ENCODE measurements at regions not wholly inside any gene's neighbourhood (a gene's known extent, or its start where the extent isn't known, plus 50 kb on each side); places are given as distances from the start of the nearest gene placed in this dataset.
"Not testable (repeated sequence)": the region's sequence is repeated elsewhere in the genome, so short reads cannot be mapped to it uniquely, and the experiment has no call there.

- peak; percentile 36 for DNase-seq (ENCODE audit: extremely low read depth, low read depth)
Observed at GRCh38 chr3:26058901-26059321, 269.0 kb downstream of the OXSM start.

- DNase-seq (ENCODE audit: extremely low read depth, low read depth), result no peak
Observed at GRCh38 chr3:26061947-26062346, 272.1 kb downstream of the OXSM start.

DNA sequence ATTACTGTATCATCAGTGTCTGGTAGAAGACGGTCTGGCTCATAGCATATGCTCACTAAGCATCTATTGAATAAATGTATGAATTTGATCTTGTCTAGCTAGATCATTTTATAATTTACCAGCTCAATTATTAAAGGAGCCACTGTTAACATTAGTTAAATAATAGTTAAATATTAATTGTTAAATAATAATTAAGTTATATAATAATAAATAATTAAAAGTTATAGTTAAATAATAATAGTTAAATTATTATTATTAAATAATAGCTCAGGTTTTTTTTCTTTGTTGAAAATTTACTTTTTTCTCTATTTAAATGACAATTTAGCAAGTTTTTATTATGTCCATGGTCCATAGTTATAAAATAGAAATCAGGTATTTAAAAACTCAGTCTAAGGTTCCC lies 274.4 kb downstream of the OXSM start:
- no peak for DNase-seq (ENCODE audit: extremely low read depth, low read depth)

- no peak for DNase-seq (ENCODE audit: extremely low read depth, low read depth)
Observed at GRCh38 chr3:26068890-26069289, 279.0 kb downstream of the OXSM start.

- DNase-seq (ENCODE audit: extremely low read depth, low read depth), result no peak
Observed at GRCh38 chr3:26070854-26071253, 281.0 kb downstream of the OXSM start.

DNA sequence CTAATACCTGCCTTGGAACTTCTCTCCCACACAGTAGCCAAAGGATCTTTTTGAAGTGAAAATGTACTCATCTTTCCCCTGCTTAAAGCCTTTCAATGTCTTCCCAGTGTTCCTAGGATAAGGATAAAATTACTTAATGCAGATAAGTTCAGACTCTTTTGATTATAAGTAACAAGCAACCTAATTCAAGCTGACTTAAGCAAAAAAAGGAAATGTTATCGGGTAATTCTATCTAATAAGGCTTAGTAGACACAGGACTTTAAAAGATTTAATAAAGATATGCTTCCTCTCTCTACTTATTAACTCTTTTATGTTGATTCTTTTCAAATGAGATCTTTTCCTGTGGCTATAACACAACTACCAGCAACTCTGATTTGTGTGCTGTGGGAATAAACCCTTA lies 284.2 kb downstream of the OXSM start:
- DNase-seq (ENCODE audit: extremely low read depth, low read depth), result no peak

DNA sequence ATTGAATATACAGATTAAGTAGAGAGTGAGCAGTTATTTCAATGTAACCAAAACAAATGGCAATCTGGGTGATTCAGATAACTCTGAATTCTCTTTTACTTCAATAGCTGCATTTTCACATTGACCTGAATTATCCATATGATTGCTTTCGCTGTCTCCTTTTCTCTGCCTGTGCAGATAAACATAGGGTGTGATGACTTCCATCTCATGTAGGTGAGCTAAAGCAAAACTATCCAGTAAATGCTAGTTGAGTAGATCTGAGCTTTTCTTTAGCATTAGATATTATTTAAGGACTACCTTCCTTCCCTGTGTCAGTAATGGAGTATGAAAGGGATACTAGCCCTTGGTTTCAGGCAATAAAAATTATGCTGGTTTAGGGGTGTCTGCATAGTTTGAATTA lies 288.6 kb downstream of the OXSM start:
- no peak for DNase-seq (ENCODE audit: extremely low read depth, low read depth)

- no peak for DNase-seq (ENCODE audit: extremely low read depth, low read depth)
Observed at GRCh38 chr3:26081166-26081565, 291.3 kb downstream of the OXSM start.

GRCh38 chr3:26081806-26082205 lies 291.9 kb downstream of the OXSM start:
- DNase-seq (ENCODE audit: extremely low read depth, low read depth), result no peak

DNA sequence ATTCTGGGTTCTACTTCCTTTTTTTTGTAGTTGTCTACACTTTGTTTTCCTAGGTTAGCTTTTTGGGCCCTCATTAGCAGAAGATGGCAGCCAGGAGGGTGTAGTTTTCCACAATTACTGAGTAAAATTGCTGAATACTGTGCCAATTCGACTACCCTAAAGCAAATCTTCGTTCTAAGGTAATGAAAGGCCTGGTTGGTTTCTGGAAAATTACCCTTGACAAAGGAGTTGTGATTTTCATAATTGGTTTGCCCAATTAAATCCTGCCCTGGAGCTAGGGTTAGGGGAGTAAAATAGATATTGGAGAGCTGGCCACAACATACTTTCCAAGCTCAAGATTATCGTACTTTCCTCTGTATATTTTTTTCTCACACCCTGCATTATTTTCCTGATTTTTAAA lies 293.0 kb downstream of the OXSM start:
- DNase-seq (ENCODE audit: extremely low read depth, low read depth), result no peak

DNA sequence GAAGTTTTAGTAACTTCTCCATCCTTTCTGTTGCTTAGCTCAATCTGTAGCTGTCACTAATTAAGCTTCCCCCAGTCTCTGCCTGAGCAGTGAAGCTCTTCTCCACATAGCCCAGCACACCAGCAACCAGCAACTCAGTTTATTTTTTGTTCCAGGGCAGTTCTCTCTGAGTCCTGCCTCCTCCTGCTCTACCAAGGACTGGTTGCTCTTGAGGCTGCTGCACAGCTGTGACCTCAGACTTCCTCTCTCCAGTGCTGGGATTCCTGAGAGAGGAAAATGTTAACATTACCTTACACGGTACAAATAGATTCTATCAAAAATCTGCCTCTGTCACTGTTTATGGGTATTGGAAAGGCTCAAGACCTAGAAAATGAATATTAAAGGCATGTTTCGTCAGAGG lies 294.7 kb downstream of the OXSM start:
- DNase-seq (ENCODE audit: extremely low read depth, low read depth), result no peak

- no peak for DNase-seq (ENCODE audit: extremely low read depth, low read depth)
Observed at GRCh38 chr3:26087751-26088150, 297.9 kb downstream of the OXSM start.

GRCh38 chr3:26089249-26089648 lies 299.4 kb downstream of the OXSM start:
- DNase-seq (ENCODE audit: extremely low read depth, low read depth), result no peak

- DNase-seq (ENCODE audit: extremely low read depth, low read depth), result no peak
Observed at GRCh38 chr3:26090589-26090988, 300.7 kb downstream of the OXSM start.

DNA sequence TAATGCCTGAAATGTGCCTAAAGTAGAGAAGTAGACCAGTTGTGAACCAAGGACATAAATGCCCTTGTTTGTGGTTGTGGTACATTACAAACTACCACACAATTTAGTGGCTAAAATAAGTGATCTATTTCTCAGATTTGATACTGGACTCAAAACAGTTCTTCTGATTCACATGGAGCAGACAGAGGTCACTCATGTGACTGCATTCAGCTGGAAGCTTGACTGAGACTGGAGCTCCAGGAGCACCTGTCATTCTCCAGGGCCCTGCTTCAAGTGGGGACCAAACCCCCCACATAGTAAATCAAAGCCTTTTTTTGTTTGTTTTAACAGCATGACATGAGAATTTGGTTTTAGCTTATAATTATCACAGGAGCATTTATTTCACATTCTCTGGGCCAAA lies 301.2 kb downstream of the OXSM start:
- DNase-seq (ENCODE audit: extremely low read depth, low read depth), result no peak

GRCh38 chr3:26091626-26092025 lies 301.7 kb downstream of the OXSM start:
- DNase-seq (ENCODE audit: extremely low read depth, low read depth), result no peak

DNA sequence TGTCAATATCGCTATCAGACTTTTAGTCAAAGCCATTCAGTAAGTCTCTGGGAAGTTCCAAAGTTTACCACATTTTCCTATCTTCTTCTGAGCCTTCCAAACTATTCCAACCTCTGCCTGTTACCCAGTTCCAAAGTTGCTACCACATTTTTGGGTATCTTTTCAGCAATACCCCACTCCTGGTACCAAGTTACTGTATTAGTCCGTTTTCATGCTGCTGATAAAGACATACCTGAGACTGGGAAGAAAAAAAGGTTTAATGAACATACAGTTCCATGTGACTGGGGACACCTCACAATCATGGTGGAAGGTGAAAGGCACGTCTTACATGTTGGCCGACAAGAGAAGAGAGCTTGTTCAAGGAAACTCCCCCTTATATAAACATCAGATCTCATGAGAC lies 307.2 kb downstream of the OXSM start:
- DNase-seq (ENCODE audit: extremely low read depth, low read depth), result not testable (repeated sequence)

DNA sequence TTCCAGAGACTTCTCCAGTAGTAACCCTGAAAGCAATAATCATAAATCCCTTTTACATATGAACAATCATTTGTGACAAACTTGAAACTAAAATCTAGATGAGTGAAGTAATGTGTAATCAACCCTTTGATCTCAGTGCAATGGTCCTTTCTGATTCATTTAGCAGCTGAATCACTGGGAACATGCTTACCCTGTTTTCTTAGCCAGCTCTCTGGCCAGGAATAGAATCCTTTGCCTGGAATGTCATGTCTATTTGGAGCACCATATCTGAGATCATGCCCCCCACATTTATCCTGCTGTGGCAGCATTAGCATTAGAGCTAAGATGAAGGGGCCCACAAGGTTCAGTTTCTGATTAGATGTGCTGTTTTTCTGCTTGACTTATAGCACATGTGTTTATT lies 309.8 kb downstream of the OXSM start:
- DNase-seq (ENCODE audit: extremely low read depth, low read depth), result no peak

- DNase-seq (ENCODE audit: extremely low read depth, low read depth), result no peak
Observed at GRCh38 chr3:26100176-26100575, 310.3 kb downstream of the OXSM start.

DNA sequence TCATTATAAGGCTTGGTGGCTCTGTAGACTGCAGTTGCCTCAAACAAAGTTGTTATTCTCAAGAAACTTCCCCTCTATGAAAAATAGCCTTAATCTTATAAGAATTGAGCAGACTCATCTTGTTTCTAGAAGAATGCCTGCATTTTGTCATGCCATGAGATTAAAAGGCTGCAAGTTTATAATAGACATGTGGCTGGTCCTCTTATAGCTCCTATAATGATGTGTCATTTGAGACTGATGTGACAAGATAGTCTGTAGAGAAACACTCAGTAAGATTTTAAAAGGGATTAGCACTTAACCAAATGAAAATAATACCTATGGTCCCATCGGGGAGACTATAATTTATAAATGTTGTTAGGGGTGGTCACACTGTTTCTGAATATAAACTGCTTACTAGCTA lies 312.5 kb downstream of the OXSM start:
- no peak for DNase-seq (ENCODE audit: extremely low read depth, low read depth)

GRCh38 chr3:26104851-26105251 lies 315.0 kb downstream of the OXSM start:
- DNase-seq (ENCODE audit: extremely low read depth, low read depth), result no peak

DNA sequence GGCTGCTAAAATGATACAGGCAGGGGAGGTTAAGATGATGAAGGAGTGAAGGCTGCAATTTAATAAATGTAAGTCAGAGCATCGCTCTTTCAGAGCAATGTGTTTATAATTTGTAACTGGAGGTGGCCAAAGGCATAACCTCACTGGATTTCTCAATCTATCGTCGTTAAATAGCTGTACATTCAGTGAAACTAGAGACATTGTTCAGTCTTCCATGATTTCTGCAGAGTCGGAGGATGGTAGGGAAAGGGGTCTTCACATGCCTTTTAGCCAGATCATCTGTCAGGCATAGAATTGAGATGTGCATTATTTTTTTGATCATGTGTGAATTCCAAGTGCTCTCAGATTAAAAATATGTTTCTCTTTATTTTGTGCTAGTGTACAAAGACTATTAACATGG lies 315.4 kb downstream of the OXSM start:
- DNase-seq (ENCODE audit: extremely low read depth, low read depth), result no peak

DNA sequence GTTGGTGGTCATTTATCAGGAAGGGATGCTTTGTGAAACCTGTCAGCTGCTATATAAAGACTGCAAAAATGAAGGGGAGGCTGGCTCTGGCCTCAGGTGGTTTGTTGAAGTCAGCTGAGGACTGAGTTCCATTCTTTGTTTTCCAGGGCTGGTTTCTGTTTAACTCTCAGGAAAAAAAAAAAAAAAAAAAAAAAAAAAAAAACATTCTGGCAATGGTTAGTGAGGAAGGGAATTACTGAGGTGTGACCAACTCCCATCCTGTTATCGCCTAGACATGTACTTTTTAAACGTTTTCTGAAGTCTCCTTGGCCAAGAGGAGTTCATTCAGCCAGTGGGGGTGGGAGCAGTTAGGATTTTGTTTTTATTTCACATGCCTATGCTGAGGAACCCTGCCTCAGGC lies 316.3 kb downstream of the OXSM start:
- peak; percentile 4 for DNase-seq (ENCODE audit: extremely low read depth, low read depth)
